Parathyroid adenoma (tissue), 2 donors: ENCODE measurements at regions not wholly inside any gene's neighbourhood (a gene's known extent, or its start where the extent isn't known, plus 50 kb on each side); places are given as distances from the start of the nearest gene placed in this dataset.
"Not testable (repeated sequence)": the region's sequence is repeated elsewhere in the genome, so short reads cannot be mapped to it uniquely, and the experiment has no call there.

Source experiments
- H2AFZ ChIP-seq: fragments of 300-600 bp; sonication (generic); one replicate; pipeline ENCODE4 v1.7.0; 2017; ENCODE audit warnings: antibody characterized with exemption, mild to moderate bottlenecking
- H3K27ac ChIP-seq: fragments of 300-600 bp; sonication (generic); one replicate; pipeline ENCODE4 v1.7.0; 2017
- H3K27me3 ChIP-seq: fragments of 300-600 bp; sonication (generic); one replicate; pipeline ENCODE4 v1.7.0; 2017; ENCODE audit warnings: low read length; ENCODE audit not compliant: control insufficient read depth, insufficient read depth
- H3K36me3 ChIP-seq: fragments of 300-600 bp; sonication (generic); one replicate; pipeline ENCODE4 v1.7.0; 2017; ENCODE audit warnings: low read length; ENCODE audit not compliant: control insufficient read depth, insufficient read depth
- H3K4me1 ChIP-seq: fragments of 300-600 bp; sonication (generic); one replicate; pipeline ENCODE4 v1.7.0; 2017; ENCODE audit warnings: control low read depth
- H3K4me2 ChIP-seq: fragments of 300-600 bp; sonication (generic); one replicate; pipeline ENCODE4 v1.7.0; 2017; ENCODE audit warnings: low read length
- H3K4me3 ChIP-seq: fragments of 300-600 bp; sonication (generic); one replicate; pipeline ENCODE4 v1.7.0; 2017; ENCODE audit warnings: low read depth, low read length
- H3K79me2 ChIP-seq: fragments of 300-600 bp; sonication (generic); one replicate; pipeline ENCODE4 v1.7.0; 2017; ENCODE audit warnings: control low read depth
- H3K9ac ChIP-seq: fragments of 300-600 bp; sonication (generic); one replicate; pipeline ENCODE4 v1.7.0; 2017; ENCODE audit warnings: mild to moderate bottlenecking
- H3K9me3 ChIP-seq: fragments of 300-600 bp; sonication (generic); one replicate; pipeline ENCODE4 v1.7.0; 2017; ENCODE audit warnings: low read length; ENCODE audit not compliant: control insufficient read depth
- TF ChIP-seq, protein P1 (sequence below): fragments of 300-600 bp; sonication (generic); IDR thresholded peaks from one replicate; pipeline ENCODE4 v1.7.0; 2017; ENCODE audit warnings: antibody characterized with exemption, mild to moderate bottlenecking
- donor health status: primary hyperparathyroidism.

DNA sequence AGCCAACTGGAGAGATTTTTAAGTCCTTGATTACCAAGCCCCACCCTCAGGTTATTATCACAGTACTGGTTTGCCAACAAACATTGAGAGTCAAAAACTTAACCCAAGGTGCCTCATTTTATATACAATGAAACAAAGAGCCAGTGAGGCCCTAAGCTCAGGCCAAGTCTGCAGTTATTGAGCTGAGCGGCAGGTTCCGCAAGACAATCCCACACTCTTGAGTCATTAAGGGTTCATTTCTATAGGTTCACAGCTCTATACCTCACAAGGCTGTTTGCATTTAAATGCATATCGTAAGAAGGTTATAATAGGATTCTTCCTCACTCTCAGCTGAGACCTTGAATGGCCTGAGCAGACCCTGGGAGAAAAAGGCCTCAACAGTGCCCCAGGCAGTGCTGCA lies 268.4 kb upstream of the RGPD4 start:
- Histone ChIP-seq H3K9me3 (no peaks in the 10 kb centered on the region), H3K36me3 (no peaks in the 10 kb centered on the region), H3K9ac (no peak overlapping the region), H2AFZ (no peak overlapping the region), H3K27me3 (no peaks in the 10 kb centered on the region), H3K4me3 (no peak overlapping the region), H3K4me2 (no peak overlapping the region), H3K4me1 (no peaks in the 10 kb centered on the region), H3K27ac (no peak overlapping the region), H3K79me2 (no peaks in the 10 kb centered on the region)
- TF ChIP-seq, protein P1, sequence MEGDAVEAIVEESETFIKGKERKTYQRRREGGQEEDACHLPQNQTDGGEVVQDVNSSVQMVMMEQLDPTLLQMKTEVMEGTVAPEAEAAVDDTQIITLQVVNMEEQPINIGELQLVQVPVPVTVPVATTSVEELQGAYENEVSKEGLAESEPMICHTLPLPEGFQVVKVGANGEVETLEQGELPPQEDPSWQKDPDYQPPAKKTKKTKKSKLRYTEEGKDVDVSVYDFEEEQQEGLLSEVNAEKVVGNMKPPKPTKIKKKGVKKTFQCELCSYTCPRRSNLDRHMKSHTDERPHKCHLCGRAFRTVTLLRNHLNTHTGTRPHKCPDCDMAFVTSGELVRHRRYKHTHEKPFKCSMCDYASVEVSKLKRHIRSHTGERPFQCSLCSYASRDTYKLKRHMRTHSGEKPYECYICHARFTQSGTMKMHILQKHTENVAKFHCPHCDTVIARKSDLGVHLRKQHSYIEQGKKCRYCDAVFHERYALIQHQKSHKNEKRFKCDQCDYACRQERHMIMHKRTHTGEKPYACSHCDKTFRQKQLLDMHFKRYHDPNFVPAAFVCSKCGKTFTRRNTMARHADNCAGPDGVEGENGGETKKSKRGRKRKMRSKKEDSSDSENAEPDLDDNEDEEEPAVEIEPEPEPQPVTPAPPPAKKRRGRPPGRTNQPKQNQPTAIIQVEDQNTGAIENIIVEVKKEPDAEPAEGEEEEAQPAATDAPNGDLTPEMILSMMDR, result no peak

DNA sequence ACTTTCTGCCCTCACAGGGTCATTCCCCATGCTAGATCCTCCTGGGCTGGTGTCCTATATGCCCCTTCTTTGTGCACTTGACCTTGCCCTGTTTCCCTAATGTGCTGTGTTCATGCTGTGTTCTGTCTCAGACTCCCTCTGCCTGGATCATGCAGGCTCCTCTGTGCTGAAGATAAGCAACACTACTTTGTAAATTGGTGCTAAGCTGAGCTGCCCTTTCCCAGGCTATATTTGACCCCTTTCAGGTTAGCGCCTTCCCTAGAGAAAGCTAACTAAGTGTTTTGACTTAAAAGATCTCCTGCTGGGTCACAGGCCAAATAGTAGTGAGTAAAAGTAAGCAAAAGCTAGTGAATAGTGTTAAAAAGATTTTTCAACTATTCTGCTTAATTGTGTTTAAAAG lies 257.2 kb upstream of the RGPD4 start:
- no peak overlapping the region for H3K27ac ChIP-seq
- no peaks in the 10 kb centered on the region for H3K27me3 ChIP-seq
- TF ChIP-seq, protein P1, result no peak
- no peaks in the 10 kb centered on the region for H3K9me3 ChIP-seq
- no peaks in the 10 kb centered on the region for H3K79me2 ChIP-seq
- no peak overlapping the region for H3K4me2 ChIP-seq
- no peak overlapping the region for H3K4me3 ChIP-seq
- no peaks in the 10 kb centered on the region for H3K4me1 ChIP-seq
- no peak overlapping the region for H3K9ac ChIP-seq
- H3K36me3 ChIP-seq, result no peaks in the 10 kb centered on the region
- no peak overlapping the region for H2AFZ ChIP-seq

DNA sequence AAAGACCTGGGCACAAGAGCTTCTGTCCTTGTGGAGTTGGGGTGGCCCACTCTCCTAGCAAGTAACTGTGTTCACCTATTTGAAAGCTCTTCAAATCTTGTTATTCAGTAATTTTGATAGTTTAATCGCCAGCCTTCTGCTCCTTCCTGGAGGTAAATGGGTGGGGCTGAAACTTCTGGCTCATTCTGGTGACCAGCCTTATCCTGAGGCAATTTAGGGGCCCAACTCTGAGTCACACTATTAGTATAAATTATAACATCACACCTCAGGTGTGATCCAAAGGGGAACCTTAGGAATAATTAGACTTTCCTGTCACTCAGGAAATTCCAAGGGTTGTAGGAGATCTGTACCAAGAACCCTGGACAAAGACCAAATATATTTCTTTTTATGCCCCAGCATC lies 255.8 kb upstream of the RGPD4 start:
- Histone ChIP-seq H2AFZ (no peak overlapping the region), H3K9me3 (no peaks in the 10 kb centered on the region), H3K79me2 (no peaks in the 10 kb centered on the region), H3K36me3 (no peaks in the 10 kb centered on the region), H3K9ac (no peak overlapping the region), H3K4me1 (no peaks in the 10 kb centered on the region), H3K27me3 (no peaks in the 10 kb centered on the region), H3K4me3 (no peak overlapping the region), H3K27ac (no peak overlapping the region), H3K4me2 (no peak overlapping the region)
- TF ChIP-seq, protein P1, result no peak

DNA sequence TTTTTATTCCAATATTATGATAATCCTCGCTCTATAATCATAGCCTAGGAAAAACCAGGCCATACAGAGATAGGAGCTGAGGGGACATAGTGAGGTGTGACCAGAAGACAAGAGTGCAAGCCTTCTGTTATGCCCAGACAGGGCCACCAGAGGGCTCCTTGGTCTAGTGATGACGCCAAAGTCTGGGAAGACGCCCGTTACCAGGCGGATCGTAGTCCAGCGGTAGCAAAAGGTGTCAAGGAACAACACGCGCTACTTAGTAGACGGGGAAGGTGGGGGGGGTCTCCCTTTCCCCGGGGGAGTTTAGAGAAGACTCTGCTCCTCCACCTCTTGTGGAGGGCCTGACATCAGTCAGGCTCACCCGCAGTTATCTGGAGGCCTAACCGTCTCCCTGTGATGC lies 253.8 kb upstream of the RGPD4 start:
- H3K36me3 ChIP-seq, H3K4me3 ChIP-seq, H3K27ac ChIP-seq, H3K79me2 ChIP-seq, H3K4me1 ChIP-seq, H3K27me3 ChIP-seq, H3K9ac ChIP-seq, H3K9me3 ChIP-seq, H2AFZ ChIP-seq, H3K4me2 ChIP-seq: not testable (repeated sequence)

DNA sequence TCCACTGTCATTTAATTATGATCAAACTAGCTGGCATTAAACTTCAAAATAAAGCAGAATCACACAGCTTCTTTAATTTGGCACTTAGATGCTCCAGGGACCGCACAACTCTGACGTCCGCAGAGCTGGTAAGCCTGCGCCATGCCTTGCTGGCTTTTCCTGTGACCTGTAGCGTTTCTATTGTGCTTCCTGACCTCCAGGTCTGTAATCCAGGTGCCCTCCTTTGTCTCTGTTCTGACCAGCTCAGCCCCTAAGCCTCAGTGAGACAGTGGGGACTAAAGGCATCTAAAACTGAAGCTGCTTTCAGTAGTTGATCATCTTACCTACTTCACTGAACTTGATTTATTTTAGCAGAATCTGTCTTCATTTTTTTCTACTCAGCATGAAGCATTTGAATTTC lies 249.7 kb upstream of the RGPD4 start:
- no peak overlapping the region for H3K4me3 ChIP-seq
- H2AFZ ChIP-seq, result no peak overlapping the region
- H3K36me3 ChIP-seq, result no peaks in the 10 kb centered on the region
- no peak overlapping the region for H3K27ac ChIP-seq
- no peaks in the 10 kb centered on the region for H3K79me2 ChIP-seq
- no peaks in the 10 kb centered on the region for H3K27me3 ChIP-seq
- TF ChIP-seq, protein P1, result no peak
- H3K9me3 ChIP-seq, result no peaks in the 10 kb centered on the region
- H3K4me2 ChIP-seq, result no peak overlapping the region
- H3K9ac ChIP-seq, result no peak overlapping the region
- H3K4me1 ChIP-seq, result no peaks in the 10 kb centered on the region
